SU-DHL-6 (cell line): ENCODE measurements at regions not wholly inside any gene's neighbourhood (a gene's known extent, or its start where the extent isn't known, plus 50 kb on each side); places are given as distances from the start of the nearest gene placed in this dataset.

Experiments
- H2AFZ ChIP-seq: fragments of 200-600 bp; sonication (generic); 2 replicates; pipeline ENCODE4 v1.6.1; 2014; ENCODE audit warnings: low read depth, mild to moderate bottlenecking, moderate library complexity, mixed read lengths, antibody characterized with exemption, low read length; ENCODE audit not compliant: severe bottlenecking
- H3F3A ChIP-seq: fragments of 200-600 bp; shearing (Covaris generic); 2 replicates; pipeline ENCODE4 v1.6.0; 2016; ENCODE audit warnings: antibody characterized with exemption, mild to moderate bottlenecking; ENCODE audit not compliant: insufficient read depth
- H3K27ac ChIP-seq: fragments of 200-600 bp; sonication (generic); 2 replicates; pipeline ENCODE4 v1.5.1; 2016; ENCODE audit warnings: low read depth, mild to moderate bottlenecking, low read length, moderate library complexity, mixed read lengths
- H3K27me3 ChIP-seq: fragments of 200-600 bp; sonication (generic), shearing (Covaris generic); 2 replicates; pipeline ENCODE4 v1.6.0; 2014; ENCODE audit warnings: mild to moderate bottlenecking, low read length
- H3K36me3 ChIP-seq: fragments of 200-600 bp; sonication (generic); 2 replicates; pipeline ENCODE4 v1.6.1; 2014; ENCODE audit warnings: mild to moderate bottlenecking, low read length, mixed read lengths
- H3K4me2 ChIP-seq: fragments of 300-600, 200-600 bp; shearing (Covaris generic), sonication (generic); 2 replicates; pipeline ENCODE4 v1.6.0; 2014; ENCODE audit warnings: low read length, low read depth, mild to moderate bottlenecking; ENCODE audit not compliant: poor library complexity, severe bottlenecking
- H3K4me3 ChIP-seq: fragments of 200-600 bp; sonication (generic); 2 replicates; pipeline ENCODE4 v1.5.1; 2014; ENCODE audit warnings: antibody characterized with exemption, low read length, mild to moderate bottlenecking, mixed read lengths; ENCODE audit not compliant: insufficient read depth, poor library complexity, severe bottlenecking
- H3K79me2 ChIP-seq: fragments of 200-600 bp; sonication (generic); 2 replicates; pipeline ENCODE4 v1.6.1; 2014; ENCODE audit warnings: mild to moderate bottlenecking, low read length, moderate library complexity; ENCODE audit not compliant: insufficient read depth
- H3K9ac ChIP-seq: fragments of 200-600 bp; sonication (generic); 2 replicates; pipeline ENCODE4 v1.7.0; 2014; ENCODE audit warnings: mild to moderate bottlenecking, low read length
- H3K9me2 ChIP-seq: fragments of 200-600 bp; sonication (generic); replicated peaks from 2 replicates; pipeline ENCODE4 v1.6.1; 2014; ENCODE audit warnings: low read length; ENCODE audit not compliant: insufficient read depth
- H3K9me3 ChIP-seq: fragments of 200-600 bp; sonication (generic); 2 replicates; pipeline ENCODE4 v1.6.1; 2014; ENCODE audit warnings: low read length, mixed read lengths; ENCODE audit not compliant: insufficient read depth
- H4K20me1 ChIP-seq: fragments of 200-600 bp; sonication (generic); 2 replicates; pipeline ENCODE4 v1.6.1; 2014; ENCODE audit warnings: low read depth, mild to moderate bottlenecking, antibody characterized with exemption, low read length, moderate library complexity, mixed read lengths
- EZH2phosphoT487 ChIP-seq: fragments of 200-600 bp; sonication (generic), shearing (Covaris generic); conservative IDR thresholded peaks from 2 replicates; pipeline ENCODE4 v1.6.1; 2018; ENCODE audit warnings: mild to moderate bottlenecking, antibody characterized with exemption, low read length, moderate library complexity, mixed read lengths
- TF ChIP-seq, protein P1 (sequence below): fragments of 200-600 bp; sonication (generic); IDR thresholded peaks from one replicate; pipeline ENCODE4 v1.5.1; 2017; ENCODE audit warnings: antibody characterized with exemption, mild to moderate bottlenecking, low read length, moderate library complexity; ENCODE audit not compliant: insufficient read depth, poor library complexity, severe bottlenecking

DNA sequence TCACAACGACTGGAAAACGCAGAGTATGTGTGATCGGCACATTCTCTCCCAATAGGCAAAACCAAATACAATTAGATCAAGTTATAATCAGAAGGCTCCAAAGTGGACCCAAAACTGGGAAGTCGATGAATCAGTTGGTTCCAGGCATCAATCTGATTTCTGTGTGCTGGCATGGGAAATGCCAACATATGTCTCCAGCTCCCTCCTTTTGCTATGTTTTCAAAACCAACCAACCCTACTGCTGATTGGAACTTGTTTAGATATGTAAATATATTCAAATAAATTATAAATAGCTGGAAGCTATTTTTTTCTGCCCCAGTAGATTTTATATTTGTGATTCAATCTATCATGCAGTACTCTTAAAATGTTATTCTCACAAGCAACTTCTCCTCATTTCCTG, 284.2 kb downstream of the HS3ST3B1 start:
- Histone ChIP-seq H3K9me3 (0 out of 2 replicates have a peak, but pooled peaks cover 5% of the 10 kb centered on the region), H2AFZ (no peak overlapping the region), H3K36me3 (no peaks in the 10 kb centered on the region), H3K9ac (no peak overlapping the region), H4K20me1 (no peaks in the 10 kb centered on the region), H3F3A (no peaks in the 10 kb centered on the region), H3K9me2 (no peaks in the 10 kb centered on the region), H3K27me3 (no peaks in the 10 kb centered on the region), H3K4me3 (no peak overlapping the region), H3K27ac (no peak overlapping the region), H3K4me2 (no peak overlapping the region), H3K79me2 (no peaks in the 10 kb centered on the region)
- no peak for TF ChIP-seq EZH2phosphoT487
- TF ChIP-seq, protein P1, sequence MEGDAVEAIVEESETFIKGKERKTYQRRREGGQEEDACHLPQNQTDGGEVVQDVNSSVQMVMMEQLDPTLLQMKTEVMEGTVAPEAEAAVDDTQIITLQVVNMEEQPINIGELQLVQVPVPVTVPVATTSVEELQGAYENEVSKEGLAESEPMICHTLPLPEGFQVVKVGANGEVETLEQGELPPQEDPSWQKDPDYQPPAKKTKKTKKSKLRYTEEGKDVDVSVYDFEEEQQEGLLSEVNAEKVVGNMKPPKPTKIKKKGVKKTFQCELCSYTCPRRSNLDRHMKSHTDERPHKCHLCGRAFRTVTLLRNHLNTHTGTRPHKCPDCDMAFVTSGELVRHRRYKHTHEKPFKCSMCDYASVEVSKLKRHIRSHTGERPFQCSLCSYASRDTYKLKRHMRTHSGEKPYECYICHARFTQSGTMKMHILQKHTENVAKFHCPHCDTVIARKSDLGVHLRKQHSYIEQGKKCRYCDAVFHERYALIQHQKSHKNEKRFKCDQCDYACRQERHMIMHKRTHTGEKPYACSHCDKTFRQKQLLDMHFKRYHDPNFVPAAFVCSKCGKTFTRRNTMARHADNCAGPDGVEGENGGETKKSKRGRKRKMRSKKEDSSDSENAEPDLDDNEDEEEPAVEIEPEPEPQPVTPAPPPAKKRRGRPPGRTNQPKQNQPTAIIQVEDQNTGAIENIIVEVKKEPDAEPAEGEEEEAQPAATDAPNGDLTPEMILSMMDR, result no peak

DNA sequence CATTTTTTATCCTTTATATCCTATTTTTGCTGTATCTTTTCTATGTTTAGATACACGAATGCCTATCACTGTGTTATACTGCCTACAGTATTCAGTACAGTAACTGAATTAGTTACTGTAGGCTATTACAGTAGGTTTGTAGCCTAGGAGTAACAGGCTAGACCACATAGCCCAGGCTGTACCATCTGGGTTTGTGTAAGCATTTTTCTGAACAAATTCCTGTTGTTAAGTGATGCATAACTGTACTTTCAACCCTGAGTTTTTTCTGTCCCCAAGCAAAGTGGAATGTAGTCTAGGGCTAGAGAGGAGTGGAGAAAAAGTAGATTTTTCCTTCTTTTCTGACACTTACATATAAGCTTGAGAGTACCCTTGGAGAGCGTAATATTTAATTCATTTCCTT, 282.1 kb downstream of the HS3ST3B1 start:
- Histone ChIP-seq H3K36me3 (no peaks in the 10 kb centered on the region), H3F3A (no peaks in the 10 kb centered on the region), H3K79me2 (no peaks in the 10 kb centered on the region), H3K9me3 (0 out of 2 replicates have a peak, but pooled peaks cover 5% of the 10 kb centered on the region), H3K27ac (no peak overlapping the region), H3K4me3 (no peak overlapping the region), H2AFZ (no peak overlapping the region), H3K9ac (no peak overlapping the region), H4K20me1 (no peaks in the 10 kb centered on the region), H3K4me2 (no peak overlapping the region), H3K9me2 (no peaks in the 10 kb centered on the region), H3K27me3 (no peaks in the 10 kb centered on the region)
- TF ChIP-seq, protein P1, result no peak
- TF ChIP-seq EZH2phosphoT487, result no peak

DNA sequence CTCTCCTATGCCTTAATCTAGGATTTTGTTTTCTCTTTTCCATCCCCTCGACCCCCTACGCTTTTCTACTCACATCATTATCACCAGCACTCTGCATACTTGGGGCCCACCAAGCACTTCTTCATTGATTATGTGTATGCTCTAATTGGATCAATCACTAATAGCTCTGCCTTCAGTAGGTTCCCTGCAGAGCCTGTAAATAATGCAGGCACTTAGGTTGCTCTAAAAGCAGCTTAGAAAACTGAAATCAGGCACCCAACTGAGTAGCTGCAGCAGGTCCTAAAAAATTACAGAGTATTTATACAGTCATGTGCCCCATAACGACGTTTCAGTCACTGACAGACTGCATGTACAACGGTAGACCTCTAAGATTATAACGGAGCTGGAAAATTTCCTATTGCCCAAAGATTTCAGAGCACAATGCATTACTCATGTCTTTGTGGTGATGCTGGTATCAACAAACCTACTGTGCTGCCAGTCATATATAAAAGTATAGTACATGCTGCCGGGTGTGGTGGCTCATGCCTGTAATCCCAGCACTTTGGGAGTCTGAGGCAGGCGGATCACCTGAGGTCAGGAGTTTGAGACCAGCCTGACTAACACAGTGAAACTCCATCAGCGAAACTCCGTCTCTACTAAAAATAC, 280.4 kb downstream of the HS3ST3B1 start:
- no peaks in the 10 kb centered on the region for H3K36me3 ChIP-seq
- H3K79me2 ChIP-seq, result no peaks in the 10 kb centered on the region
- H3F3A ChIP-seq, result no peaks in the 10 kb centered on the region
- no peak overlapping the region for H3K4me2 ChIP-seq
- H3K27ac ChIP-seq, result no peak overlapping the region
- no peaks in the 10 kb centered on the region for H3K9me2 ChIP-seq
- TF ChIP-seq EZH2phosphoT487, result no peak
- TF ChIP-seq, protein P1, result no peak
- no peak overlapping the region for H3K4me3 ChIP-seq
- no peaks in the 10 kb centered on the region for H3K27me3 ChIP-seq
- H3K9ac ChIP-seq, result no peak overlapping the region
- H3K9me3 ChIP-seq, result 0 out of 2 replicates have a peak, but pooled peaks cover 5% of the 10 kb centered on the region
- H2AFZ ChIP-seq, result no peak overlapping the region
- H4K20me1 ChIP-seq, result no peaks in the 10 kb centered on the region
